NCI-H2029 (cell line): ENCODE measurements at regions not wholly inside any gene's neighbourhood (a gene's known extent, or its start where the extent isn't known, plus 50 kb on each side); places are given as distances from the start of the nearest gene placed in this dataset.

ENCODE experiments used
- DNase-seq: peaks from one replicate; lab custom pipeline; 2025; lab: John Stamatoyannopoulos, UW

GRCh38 chr2:150003544-150003943 is 416.0 kb upstream of the MMADHC start:
- DNase-seq = no peak

- DNase-seq = no peak
Observed at GRCh38 chr2:150001788-150002187, 414.2 kb upstream of the MMADHC start.

- DNase-seq = no peak
Observed at GRCh38 chr2:149996901-149997300, 409.3 kb upstream of the MMADHC start.

- DNase-seq = peak; percentile 56
Observed at GRCh38 chr2:149994057-149994728, 406.6 kb upstream of the MMADHC start.

DNA sequence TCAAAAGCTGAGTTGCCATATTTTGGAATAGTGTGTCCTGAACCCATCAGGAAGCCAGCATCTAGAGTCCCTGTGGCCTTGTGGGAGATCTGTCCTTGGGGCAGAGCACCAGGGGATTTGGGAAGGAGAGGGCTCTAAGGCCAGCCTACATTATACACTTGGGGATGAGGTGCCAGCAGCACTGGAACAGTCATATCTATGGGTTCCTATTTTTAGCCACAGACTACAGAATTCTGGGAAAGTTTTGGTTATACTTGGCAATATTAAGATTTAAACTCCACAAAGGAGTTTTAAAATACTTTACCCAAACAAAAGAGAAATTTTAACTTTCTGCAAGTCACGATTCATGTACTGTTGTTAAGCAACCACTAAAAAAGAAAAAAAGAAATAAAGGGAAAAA is 405.7 kb upstream of the MMADHC start:
- no peak for DNase-seq

- no peak for DNase-seq
Observed at GRCh38 chr2:149991576-149991975, 404.0 kb upstream of the MMADHC start.

DNA sequence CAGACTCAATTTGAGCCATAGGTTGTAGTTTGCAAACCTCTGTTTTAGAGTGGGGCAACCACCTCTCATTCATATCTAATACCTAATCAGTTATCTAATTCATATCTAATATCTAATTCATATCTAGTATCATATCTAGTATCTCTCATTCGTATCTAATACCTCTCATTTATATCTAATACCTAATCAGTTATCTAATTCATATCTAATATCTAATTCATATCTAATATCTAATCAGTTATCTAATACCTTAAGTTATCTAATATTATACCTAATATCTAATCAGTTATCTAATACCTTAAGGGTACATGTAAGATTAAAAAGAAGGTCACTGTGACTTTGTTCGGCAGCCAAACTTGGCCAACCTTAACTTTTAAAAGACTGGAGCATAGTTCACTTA is 403.4 kb upstream of the MMADHC start:
- no peak for DNase-seq

- DNase-seq = no peak
Observed at GRCh38 chr2:149989447-149990063, 402.0 kb upstream of the MMADHC start.

DNA sequence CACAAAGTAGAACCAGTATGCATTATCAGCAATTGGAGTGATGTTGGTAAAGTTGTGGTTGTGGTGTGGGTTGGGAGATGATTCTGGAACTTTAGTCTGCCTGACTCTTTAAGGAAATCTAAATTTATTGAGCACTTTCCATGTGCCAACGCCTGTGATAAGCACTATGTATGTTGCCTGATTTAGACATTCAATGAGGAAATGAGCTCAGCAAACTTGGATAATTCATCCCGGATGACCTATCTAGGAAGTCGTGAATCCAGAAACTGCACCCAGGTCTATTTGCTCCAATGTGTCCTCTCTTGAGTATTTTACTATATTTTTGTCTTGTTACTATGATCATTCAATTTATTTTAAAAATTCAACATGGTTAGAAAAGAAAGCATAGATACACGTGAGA is 400.8 kb upstream of the MMADHC start:
- DNase-seq = no peak

GRCh38 chr2:149986861-149987260 is 399.3 kb upstream of the MMADHC start:
- no peak for DNase-seq

GRCh38 chr2:149984311-149984710 is 396.7 kb upstream of the MMADHC start:
- no peak for DNase-seq

DNA sequence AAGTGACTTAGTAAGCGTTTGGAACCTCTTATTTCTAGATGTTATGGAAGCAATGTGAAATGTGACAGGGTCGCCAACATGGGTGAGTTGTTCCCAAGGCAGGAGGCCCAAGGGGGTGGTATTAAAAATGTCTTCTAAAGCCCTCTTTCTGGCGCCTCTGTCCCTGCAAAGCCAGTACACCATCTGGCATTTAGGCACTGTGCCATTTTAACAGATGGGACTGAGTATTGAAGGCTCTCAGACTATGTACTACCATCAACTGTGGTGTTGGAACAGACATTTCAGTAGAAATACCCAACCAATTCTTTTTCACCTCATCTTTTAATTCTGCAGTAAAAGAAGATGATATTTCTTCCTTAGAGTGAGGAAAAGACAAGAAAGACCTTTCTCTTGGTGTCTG is 384.5 kb upstream of the MMADHC start:
- no peak for DNase-seq

GRCh38 chr2:149954981-149955600 is 367.5 kb upstream of the MMADHC start:
- no peak for DNase-seq

GRCh38 chr2:149953627-149954026 is 366.1 kb upstream of the MMADHC start:
- DNase-seq = no peak

DNA sequence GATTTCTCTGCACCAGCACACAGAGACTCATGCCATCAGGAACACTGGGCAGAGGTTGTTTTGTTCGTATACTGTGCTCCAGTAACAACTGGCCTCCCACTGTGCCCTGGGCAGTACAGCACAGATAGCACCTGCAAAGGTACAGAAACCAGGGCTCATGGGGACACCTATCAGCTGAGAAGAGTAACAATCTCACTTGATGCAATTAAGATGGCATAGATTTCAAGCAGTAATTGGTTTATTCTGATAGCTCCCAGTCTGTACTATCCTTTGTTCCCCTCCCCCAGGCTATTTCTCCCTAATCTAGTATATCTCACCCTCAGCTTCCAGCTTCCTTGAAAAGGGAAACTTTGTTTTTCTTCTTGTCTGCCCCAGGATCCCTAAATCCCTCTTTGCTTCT is 343.9 kb upstream of the MMADHC start:
- DNase-seq = no peak

DNA sequence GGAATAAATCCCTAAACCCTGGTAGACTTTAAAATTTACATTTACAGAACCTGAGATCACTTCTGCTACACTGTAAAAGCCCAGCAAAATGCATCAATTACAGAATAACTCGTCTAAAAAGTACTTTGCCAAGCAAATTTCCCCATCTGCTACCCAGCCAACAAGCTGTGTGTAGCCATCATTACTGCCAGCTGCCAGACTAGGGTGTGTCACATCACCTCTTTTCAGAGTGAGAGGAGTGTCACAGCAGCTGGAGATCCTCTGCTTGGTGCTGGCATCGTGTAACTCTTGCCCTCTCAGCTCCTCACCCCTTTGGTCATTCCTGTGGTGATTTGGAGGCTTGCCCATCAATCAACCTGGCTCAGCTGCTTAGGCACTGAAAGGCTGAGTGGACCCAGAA is 340.4 kb upstream of the MMADHC start:
- no peak for DNase-seq

DNA sequence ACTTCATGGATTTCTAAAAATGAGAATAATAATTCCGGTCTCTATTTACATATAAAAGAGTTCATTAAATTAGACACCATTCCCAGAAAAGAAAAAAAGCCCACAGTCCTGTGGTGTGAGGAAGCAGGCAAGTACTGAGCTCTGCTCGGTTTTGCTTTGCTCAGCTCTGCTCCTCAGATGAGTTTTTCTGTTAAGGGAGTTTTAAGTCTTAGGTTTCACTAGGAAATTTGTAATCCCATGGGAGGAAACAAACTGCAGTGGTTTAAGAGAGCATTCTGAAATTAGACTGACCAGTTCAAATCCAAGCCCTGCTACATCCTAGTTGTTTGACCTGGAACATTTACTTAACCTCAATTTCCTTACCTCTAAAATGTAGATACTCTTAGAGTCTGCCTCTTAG is 338.6 kb upstream of the MMADHC start:
- DNase-seq = no peak

DNA sequence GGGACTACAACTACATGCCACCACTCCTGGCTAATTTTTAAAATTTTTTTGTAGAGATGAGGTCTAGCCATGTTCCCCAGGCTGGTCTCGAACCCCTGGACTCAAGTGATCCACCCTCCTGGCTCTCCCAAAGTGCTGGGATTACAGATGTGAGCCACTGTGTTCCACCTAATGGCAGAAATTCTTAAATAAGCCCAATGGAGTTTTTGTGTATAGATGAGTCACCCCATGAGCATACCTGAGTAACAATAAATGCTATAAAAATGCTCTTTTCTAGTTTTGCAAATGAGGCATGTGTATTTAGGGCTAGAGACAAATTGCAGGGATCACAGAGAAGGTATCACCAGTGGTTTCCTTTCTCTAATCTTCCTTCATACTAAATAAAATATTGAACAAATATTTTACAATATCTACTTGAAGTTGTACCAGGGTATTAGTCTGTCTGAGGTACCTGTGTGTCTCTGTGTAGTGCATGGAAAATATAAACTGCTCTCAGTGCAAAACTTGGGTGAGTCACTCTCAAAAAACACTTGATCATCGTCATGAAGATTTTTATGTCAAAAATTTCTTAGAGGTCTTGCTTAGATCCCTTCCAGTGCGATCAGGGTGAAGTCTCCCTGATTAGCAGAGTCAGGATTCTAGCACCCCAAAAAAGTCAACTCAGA is 337.1 kb upstream of the MMADHC start:
- no peak for DNase-seq

- DNase-seq = no peak
Observed at GRCh38 chr2:149924028-149924427, 336.5 kb upstream of the MMADHC start.

DNA sequence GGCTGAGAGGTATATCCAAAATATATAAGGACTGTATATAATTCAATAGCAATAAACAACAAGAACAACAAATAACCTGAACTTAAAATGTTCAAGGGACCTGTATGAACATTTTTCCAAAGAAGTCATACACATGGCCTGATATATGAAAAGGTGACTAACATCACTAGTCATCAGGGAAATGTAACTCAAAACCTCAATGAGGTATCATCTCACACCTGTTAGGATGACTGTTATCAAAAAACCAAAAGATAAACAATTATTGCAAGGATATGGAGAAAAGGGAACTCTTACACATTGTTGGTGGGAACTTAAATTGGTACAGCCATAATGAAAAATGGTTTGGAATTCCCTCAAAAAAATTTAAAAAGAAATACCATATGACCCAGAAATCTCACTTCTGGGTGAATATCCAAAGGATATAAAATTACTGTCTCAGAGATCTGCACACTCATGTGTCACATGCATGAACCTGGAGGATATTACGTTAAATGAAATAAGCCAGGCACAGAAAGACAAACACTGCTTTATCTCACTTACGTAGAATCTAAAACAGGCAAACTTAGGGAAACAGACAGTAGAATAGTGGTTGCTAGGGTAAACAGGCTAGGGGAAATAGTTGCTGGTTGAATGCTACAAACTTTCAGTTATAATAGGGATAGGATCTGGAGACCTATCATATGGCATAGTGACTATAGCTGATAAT is 334.5 kb upstream of the MMADHC start:
- DNase-seq = no peak

DNA sequence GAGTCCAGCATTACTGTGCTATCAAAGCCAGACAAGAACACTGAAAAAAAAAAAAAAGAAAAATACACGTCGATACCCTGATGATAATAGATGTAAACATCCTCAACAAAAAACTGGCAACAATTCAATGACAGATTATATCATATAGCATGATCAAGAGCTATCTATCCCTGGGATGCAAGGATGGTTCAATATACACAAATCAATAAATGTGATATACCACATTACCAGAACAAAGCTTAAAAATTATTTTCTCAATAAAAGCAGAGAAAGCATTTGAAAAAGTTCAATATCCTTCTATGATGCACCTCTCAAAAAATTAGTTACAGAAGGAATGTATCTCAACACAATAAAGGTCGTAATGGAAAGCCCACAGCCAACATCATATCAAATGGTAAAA is 332.8 kb upstream of the MMADHC start:
- DNase-seq = no peak

DNA sequence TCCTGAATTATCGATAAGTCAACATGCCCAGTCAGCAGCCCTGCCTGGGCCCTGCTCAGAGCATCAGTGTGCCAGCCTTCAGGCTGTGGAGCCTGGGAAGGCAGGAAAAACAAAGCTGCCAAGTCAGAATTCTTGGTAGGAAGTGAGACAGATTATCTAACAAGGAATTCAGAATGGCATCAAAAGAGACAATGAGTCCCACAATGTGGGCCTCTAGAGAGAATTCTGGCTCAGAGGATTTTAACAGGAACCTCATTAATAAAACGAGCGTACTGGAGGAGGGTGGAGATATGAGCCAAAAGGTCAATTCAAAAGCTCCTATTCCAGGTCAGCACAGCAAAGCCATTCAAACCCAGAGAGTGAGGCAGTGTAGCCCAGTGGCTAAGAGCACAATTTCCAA is 327.6 kb upstream of the MMADHC start:
- no peak for DNase-seq
